Immature natural killer cell (primary cell): ENCODE measurements at regions not wholly inside any gene's neighbourhood (a gene's known extent, or its start where the extent isn't known, plus 50 kb on each side); places are given as distances from the start of the nearest gene placed in this dataset.
A peak's percentile ranks its signal among the peaks of the same experiment; 100 is the strongest.

Source experiments
- DNase-seq, 3 donors: peaks; one replicate each; pipeline ENCODE4 v3.0.0; 2022; ENCODE audit warnings: mixed read lengths in 1 of 3
- H3K27ac Mint-ChIP-seq, 6 donors: one replicate each; pipeline ENCODE4 v1.8.0; 2020; ENCODE audit warnings: mixed read lengths in 6 of 6, mild to moderate bottlenecking in 5 of 6, inconsistent platforms in 4 of 6, moderate library complexity in 3 of 6
- H3K27me3 Mint-ChIP-seq, 3 donors: one replicate each; pipeline ENCODE4 v1.8.0; 2020 to 2021; ENCODE audit warnings: low read depth in 3 of 3, mild to moderate bottlenecking in 3 of 3, mixed read lengths in 3 of 3, moderate library complexity in 3 of 3, inconsistent platforms in 1 of 3
- H3K36me3 Mint-ChIP-seq, 3 donors: one replicate each; pipeline ENCODE4 v1.8.0; 2020; ENCODE audit warnings: mixed read lengths in 3 of 3, inconsistent platforms in 2 of 3, mild to moderate bottlenecking in 2 of 3
- H3K4me1 Mint-ChIP-seq, 2 donors: one replicate each; pipeline ENCODE4 v1.8.0; 2020; ENCODE audit warnings: inconsistent platforms in 2 of 2, mild to moderate bottlenecking in 2 of 2, mixed read lengths in 2 of 2, moderate library complexity in 1 of 2
- H3K4me3 Mint-ChIP-seq, 5 donors: one replicate each; pipeline ENCODE4 v1.8.0; 2020; ENCODE audit warnings: mild to moderate bottlenecking in 5 of 5, mixed read lengths in 5 of 5, inconsistent platforms in 3 of 5, moderate library complexity in 3 of 5
- H3K9me3 Mint-ChIP-seq, 6 donors: one replicate each; pipeline ENCODE4 v1.8.0; 2020; ENCODE audit warnings: mild to moderate bottlenecking in 6 of 6, mixed read lengths in 6 of 6, inconsistent platforms in 4 of 6, moderate library complexity in 3 of 6

GRCh38 chr2:230654057-230654456 lies 58.6 kb upstream of the CAB39 start:
- no peak for DNase-seq
- Mint-ChIP-seq H3K27ac (peak overlapping the region; percentile 18 to 82 (median 58)), H3K4me3 (peak overlapping the region in 1 of 5 donors; percentile 11), H3K36me3 (no peaks in the 10 kb centered on the region), H3K27me3 (peaks cover 0 to 7% (median 2%) of the 10 kb centered on the region in 3 donors), H3K9me3 (no peaks in the 10 kb centered on the region), H3K4me1 (peaks cover 11 to 12% of the 10 kb centered on the region in 2 donors)

- no peaks in the 10 kb centered on the region for H3K36me3 Mint-ChIP-seq
- DNase-seq = no peak
- H3K27me3 Mint-ChIP-seq = peaks cover 0 to 7% (median 2%) of the 10 kb centered on the region in 3 donors
- H3K9me3 Mint-ChIP-seq = no peaks in the 10 kb centered on the region
- peaks cover 45 to 46% of the 10 kb centered on the region in 2 donors for H3K4me1 Mint-ChIP-seq
- H3K4me3 Mint-ChIP-seq = no peak overlapping the region
- H3K27ac Mint-ChIP-seq = no peak overlapping the region
Observed at GRCh38 chr2:230657462-230657861, 55.2 kb upstream of the CAB39 start.

- DNase-seq = no peak
- Mint-ChIP-seq H3K27me3 (peaks cover 0 to 6% (median 2%) of the 10 kb centered on the region in 3 donors), H3K9me3 (no peaks in the 10 kb centered on the region), H3K4me3 (no peak overlapping the region), H3K36me3 (no peaks in the 10 kb centered on the region), H3K27ac (no peak overlapping the region), H3K4me1 (peaks cover 49 to 50% of the 10 kb centered on the region in 2 donors)
Observed at GRCh38 chr2:230657906-230658305, 54.7 kb upstream of the CAB39 start.

- Mint-ChIP-seq H3K27ac (peak overlapping the region in 5 of 6 donors; percentile 28 to 74 (median 56)), H3K4me3 (peak overlapping the region in 3 of 5 donors; percentile 28 to 71 (median 68)), H3K36me3 (no peaks in the 10 kb centered on the region)
Observed at GRCh38 chr2:230658577-230658876, 54.1 kb upstream of the CAB39 start.

GRCh38 chr2:230658877-230659652 lies 53.6 kb upstream of the CAB39 start:
- no peaks in the 10 kb centered on the region for H3K9me3 Mint-ChIP-seq

More at GRCh38 chr2:230658577-230658876, 54.1 kb upstream of the CAB39 start:
- no peak for DNase-seq
- H3K27me3 Mint-ChIP-seq = peaks cover 0 to 8% (median 4%) of the 10 kb centered on the region in 3 donors
- no peaks in the 10 kb centered on the region for H3K9me3 Mint-ChIP-seq
- H3K4me1 Mint-ChIP-seq = peaks cover 55 to 57% of the 10 kb centered on the region in 2 donors

GRCh38 chr2:230660294-230661060 lies 52.2 kb upstream of the CAB39 start:
- Mint-ChIP-seq H3K4me1 (peaks cover 71% of the 10 kb centered on the region in 2 donors), H3K36me3 (no peaks in the 10 kb centered on the region), H3K4me3 (peak overlapping the region; percentile 68 to 79 (median 71)), H3K27me3 (peaks cover 0 to 5% (median 4%) of the 10 kb centered on the region in 3 donors), H3K9me3 (no peaks in the 10 kb centered on the region), H3K27ac (peak overlapping the region; percentile 63 to 88 (median 79))
- DNase-seq = peak; percentile 55 to 62 (median 59)

More at GRCh38 chr2:230658877-230659652, 53.6 kb upstream of the CAB39 start:
- Mint-ChIP-seq H3K27ac (peak overlapping the region; percentile 28 to 74 (median 58)), H3K36me3 (no peaks in the 10 kb centered on the region), H3K4me1 (peaks cover 59 to 61% of the 10 kb centered on the region in 2 donors), H3K27me3 (peaks cover 0 to 7% (median 4%) of the 10 kb centered on the region in 3 donors), H3K4me3 (peak overlapping the region; percentile 28 to 71 (median 68))
- peak; percentile 24 to 36 (median 32) for DNase-seq

- H3K4me1 Mint-ChIP-seq = peaks cover 72 to 73% of the 10 kb centered on the region in 2 donors
- H3K4me3 Mint-ChIP-seq = peak overlapping the region; percentile 68 to 79 (median 73)
- no peaks in the 10 kb centered on the region for H3K9me3 Mint-ChIP-seq
- H3K36me3 Mint-ChIP-seq = no peaks in the 10 kb centered on the region
- H3K27me3 Mint-ChIP-seq = peaks cover 0 to 5% (median 4%) of the 10 kb centered on the region in 3 donors
- H3K27ac Mint-ChIP-seq = peak overlapping the region; percentile 63 to 88 (median 79)
- peak in 2 of 3 donors; percentile 34 to 38 for DNase-seq
Observed at GRCh38 chr2:230661072-230661957, 51.3 kb upstream of the CAB39 start.
